ENCODE measurements at regions not wholly inside any gene's neighbourhood (a gene's known extent, or its start where the extent isn't known, plus 50 kb on each side); places are given as distances from the start of the nearest gene placed in this dataset.

DNA sequence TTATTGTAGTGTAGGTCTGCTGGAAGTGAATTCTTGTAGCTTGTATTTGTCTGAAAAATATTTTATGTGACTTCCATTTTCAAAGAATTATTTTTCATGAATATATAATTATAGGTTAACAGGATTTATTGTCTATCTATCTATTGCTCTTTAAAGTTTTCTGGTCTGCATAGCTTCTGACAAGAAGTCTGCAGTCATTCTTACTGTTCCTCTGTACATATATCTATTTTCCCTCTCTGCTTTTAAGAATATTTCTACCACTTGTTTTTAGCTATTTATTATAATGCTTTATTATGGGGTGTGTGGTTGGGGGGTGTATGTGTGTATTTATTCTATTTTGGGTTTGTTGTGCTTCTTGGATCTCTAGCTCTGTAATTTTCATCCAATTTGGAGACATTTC, 77.4 kb downstream of the ETS2 start:
- no peak overlapping the region for H3K27ac ChIP-seq (ENCODE audit: poor library complexity, severe bottlenecking)
- H3K4me1 ChIP-seq (ENCODE audit: insufficient read depth, poor library complexity, severe bottlenecking) = no peaks in the 10 kb centered on the region
- DNase-seq (ENCODE audit: low spot score) (no peak), ATAC-seq (ENCODE audit: low read depth) (no peak)
- peaks cover 3% of the 10 kb centered on the region for H3K9me3 ChIP-seq (ENCODE audit: severe bottlenecking)
- TF ChIP-seq, protein P1, sequence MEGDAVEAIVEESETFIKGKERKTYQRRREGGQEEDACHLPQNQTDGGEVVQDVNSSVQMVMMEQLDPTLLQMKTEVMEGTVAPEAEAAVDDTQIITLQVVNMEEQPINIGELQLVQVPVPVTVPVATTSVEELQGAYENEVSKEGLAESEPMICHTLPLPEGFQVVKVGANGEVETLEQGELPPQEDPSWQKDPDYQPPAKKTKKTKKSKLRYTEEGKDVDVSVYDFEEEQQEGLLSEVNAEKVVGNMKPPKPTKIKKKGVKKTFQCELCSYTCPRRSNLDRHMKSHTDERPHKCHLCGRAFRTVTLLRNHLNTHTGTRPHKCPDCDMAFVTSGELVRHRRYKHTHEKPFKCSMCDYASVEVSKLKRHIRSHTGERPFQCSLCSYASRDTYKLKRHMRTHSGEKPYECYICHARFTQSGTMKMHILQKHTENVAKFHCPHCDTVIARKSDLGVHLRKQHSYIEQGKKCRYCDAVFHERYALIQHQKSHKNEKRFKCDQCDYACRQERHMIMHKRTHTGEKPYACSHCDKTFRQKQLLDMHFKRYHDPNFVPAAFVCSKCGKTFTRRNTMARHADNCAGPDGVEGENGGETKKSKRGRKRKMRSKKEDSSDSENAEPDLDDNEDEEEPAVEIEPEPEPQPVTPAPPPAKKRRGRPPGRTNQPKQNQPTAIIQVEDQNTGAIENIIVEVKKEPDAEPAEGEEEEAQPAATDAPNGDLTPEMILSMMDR (IDR thresholded peaks at IDR 0.05; ENCODE audit: poor library complexity, severe bottlenecking) = no peak
- no peaks in the 10 kb centered on the region for H3K36me3 ChIP-seq (ENCODE audit: low read depth)
- no peak overlapping the region for H3K4me3 ChIP-seq (ENCODE audit: severe bottlenecking)
- no peaks in the 10 kb centered on the region for H3K27me3 ChIP-seq (ENCODE audit: insufficient read depth, poor library complexity, severe bottlenecking)

DNA sequence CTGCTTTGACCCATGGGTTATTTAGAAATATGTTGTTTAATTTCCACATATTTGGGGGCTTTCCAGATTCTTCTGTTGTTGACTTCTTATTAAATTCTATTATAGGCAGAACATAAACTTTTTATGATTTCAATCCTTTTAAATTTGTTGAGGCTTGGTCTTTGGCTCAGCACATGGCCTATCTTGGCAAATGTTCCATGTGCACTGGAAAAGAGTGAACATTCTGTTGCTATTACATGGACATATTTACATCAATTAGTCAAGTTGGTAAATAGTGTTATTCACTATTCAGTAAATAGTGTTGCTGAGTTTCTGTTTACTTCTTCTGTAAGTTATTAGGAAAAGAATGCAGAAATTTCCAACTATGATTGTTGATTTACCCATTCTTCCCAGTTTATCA, 75.4 kb downstream of the ETS2 start:
- H3K27me3 ChIP-seq (ENCODE audit: insufficient read depth, poor library complexity, severe bottlenecking) = no peaks in the 10 kb centered on the region
- H3K9me3 ChIP-seq (ENCODE audit: severe bottlenecking) = peaks cover 3% of the 10 kb centered on the region
- H3K4me3 ChIP-seq (ENCODE audit: severe bottlenecking) = no peak overlapping the region
- no peak for DNase-seq (ENCODE audit: low spot score)
- TF ChIP-seq, protein P1 (IDR thresholded peaks at IDR 0.05; ENCODE audit: poor library complexity, severe bottlenecking) = no peak
- no peaks in the 10 kb centered on the region for H3K36me3 ChIP-seq (ENCODE audit: low read depth)
- H3K27ac ChIP-seq (ENCODE audit: poor library complexity, severe bottlenecking) = no peak overlapping the region
- no peak for ATAC-seq (ENCODE audit: low read depth)
- no peaks in the 10 kb centered on the region for H3K4me1 ChIP-seq (ENCODE audit: insufficient read depth, poor library complexity, severe bottlenecking)

DNA sequence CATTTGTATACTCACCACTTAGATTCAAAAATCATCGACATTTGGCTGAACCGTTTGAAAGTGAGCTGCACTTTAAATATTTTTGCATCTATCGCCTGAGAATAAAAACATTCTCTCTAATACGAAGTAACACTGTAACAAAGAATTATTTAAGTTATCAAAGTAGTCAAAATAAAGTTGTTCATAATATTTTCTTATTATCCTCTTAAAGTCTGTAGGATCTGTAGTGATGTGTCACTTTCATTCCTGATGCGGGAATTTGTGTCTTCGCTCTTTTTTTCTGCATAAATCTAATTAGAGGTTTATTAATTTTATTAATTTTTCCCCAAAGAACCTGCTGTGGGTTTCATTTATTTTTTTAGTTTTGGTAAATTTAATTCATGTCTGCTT, 74.8 kb downstream of the ETS2 start:
- H3K4me1 ChIP-seq (ENCODE audit: insufficient read depth, poor library complexity, severe bottlenecking) = no peaks in the 10 kb centered on the region
- peaks cover 3% of the 10 kb centered on the region for H3K9me3 ChIP-seq (ENCODE audit: severe bottlenecking)
- H3K4me3 ChIP-seq (ENCODE audit: severe bottlenecking) = no peak overlapping the region
- DNase-seq (ENCODE audit: low spot score) (no peak), ATAC-seq (ENCODE audit: low read depth) (no peak)
- TF ChIP-seq, protein P1 (IDR thresholded peaks at IDR 0.05; ENCODE audit: poor library complexity, severe bottlenecking) = no peak
- no peak overlapping the region for H3K27ac ChIP-seq (ENCODE audit: poor library complexity, severe bottlenecking)
- no peaks in the 10 kb centered on the region for H3K27me3 ChIP-seq (ENCODE audit: insufficient read depth, poor library complexity, severe bottlenecking)
- H3K36me3 ChIP-seq (ENCODE audit: low read depth) = no peaks in the 10 kb centered on the region

DNA sequence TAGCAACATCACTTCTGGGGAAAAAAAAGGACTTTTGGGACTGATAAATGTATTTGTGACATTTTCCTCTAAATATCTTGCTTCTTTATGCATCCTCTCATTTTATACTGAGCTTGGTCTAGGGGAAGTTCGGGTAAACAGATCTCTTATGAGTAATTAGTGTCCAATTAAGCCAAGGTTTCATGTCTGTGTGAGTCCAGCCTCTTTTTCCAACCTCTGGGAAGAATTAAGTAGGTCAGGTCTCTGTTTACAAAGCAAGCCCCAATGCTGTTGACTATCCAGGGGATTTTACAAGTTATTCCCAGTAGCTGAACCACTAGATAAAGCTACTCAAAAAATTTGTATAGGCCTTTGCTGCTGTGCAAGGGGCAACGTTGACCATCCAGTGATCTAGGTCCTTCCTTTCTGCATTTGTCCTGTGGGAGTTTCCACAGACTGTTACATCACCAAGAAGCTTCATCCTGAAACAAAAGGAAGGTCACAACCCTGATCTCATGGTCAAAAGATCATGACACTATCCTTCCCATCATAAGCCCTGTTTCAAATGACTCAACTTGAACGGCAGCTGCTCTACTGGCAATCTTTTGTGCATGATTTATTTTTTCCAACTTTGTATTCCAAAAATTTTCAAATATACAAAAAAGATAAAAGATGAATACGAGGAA, 74.3 kb downstream of the ETS2 start:
- H3K4me1 ChIP-seq (ENCODE audit: insufficient read depth, poor library complexity, severe bottlenecking) = no peaks in the 10 kb centered on the region
- H3K4me3 ChIP-seq (ENCODE audit: severe bottlenecking) = no peak overlapping the region
- no peak overlapping the region for H3K27ac ChIP-seq (ENCODE audit: poor library complexity, severe bottlenecking)
- no peaks in the 10 kb centered on the region for H3K36me3 ChIP-seq (ENCODE audit: low read depth)
- TF ChIP-seq, protein P1 (IDR thresholded peaks at IDR 0.05; ENCODE audit: poor library complexity, severe bottlenecking) = no peak
- DNase-seq (ENCODE audit: low spot score) (no peak), ATAC-seq (ENCODE audit: low read depth) (no peak)
- H3K27me3 ChIP-seq (ENCODE audit: insufficient read depth, poor library complexity, severe bottlenecking) = no peaks in the 10 kb centered on the region
- peaks cover 3% of the 10 kb centered on the region for H3K9me3 ChIP-seq (ENCODE audit: severe bottlenecking)

DNA sequence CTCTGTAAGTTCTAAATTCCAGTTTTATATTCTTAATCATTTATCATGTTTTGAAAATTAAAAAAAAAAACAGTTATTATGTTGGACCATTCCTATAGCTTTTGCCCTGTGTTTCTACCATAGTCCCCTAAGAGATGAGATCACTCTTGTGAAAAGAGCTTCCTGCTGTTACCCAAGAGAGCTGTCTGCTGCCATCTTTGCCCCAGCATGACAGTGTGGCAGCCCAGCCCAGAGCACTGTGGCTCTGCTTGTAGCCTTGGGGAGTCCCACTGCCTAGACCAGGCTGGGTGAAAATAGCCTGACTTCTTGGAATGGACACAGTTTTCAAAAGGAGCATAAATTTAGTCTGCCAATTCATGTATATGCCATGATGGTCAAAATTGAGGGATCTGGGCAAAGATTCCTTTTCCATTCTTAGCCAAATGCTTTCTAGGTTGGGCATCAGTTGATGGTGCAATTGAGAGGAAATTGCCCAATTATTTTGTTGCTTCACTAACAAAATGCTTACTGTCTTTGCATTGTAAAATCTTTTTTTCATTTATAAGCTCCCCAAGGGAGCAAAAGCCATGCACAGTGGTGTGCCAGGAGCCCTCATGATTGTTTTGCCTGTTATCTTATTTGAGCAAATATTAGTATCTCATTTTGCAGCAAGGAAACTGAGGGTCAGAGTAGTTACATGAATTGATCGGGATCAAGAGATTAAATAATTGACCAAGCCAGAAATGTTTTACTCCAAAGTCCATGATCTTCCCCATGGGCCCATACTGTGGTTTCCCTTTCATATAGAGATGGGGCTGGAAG, 72.8 kb downstream of the ETS2 start:
- Histone ChIP-seq H3K4me3 (ENCODE audit: severe bottlenecking) (no peak overlapping the region), H3K27ac (ENCODE audit: poor library complexity, severe bottlenecking) (no peak overlapping the region), H3K27me3 (ENCODE audit: insufficient read depth, poor library complexity, severe bottlenecking) (no peaks in the 10 kb centered on the region), H3K4me1 (ENCODE audit: insufficient read depth, poor library complexity, severe bottlenecking) (no peaks in the 10 kb centered on the region), H3K9me3 (ENCODE audit: severe bottlenecking) (peaks cover 3% of the 10 kb centered on the region), H3K36me3 (ENCODE audit: low read depth) (no peaks in the 10 kb centered on the region)
- no peak for DNase-seq (ENCODE audit: low spot score)
- TF ChIP-seq, protein P1 (IDR thresholded peaks at IDR 0.05; ENCODE audit: poor library complexity, severe bottlenecking) = no peak
- no peak for ATAC-seq (ENCODE audit: low read depth)
